Stomach smooth muscle (tissue), 2 donors: ENCODE measurements at regions not wholly inside any gene's neighbourhood (a gene's known extent, or its start where the extent isn't known, plus 50 kb on each side); places are given as distances from the start of the nearest gene placed in this dataset.
"Not testable (repeated sequence)": the region's sequence is repeated elsewhere in the genome, so short reads cannot be mapped to it uniquely, and the experiment has no call there.

Experiments
- H3K27ac ChIP-seq: one replicate; pipeline ENCODE4 v1.7.0; 2013; ENCODE audit warnings: mild to moderate bottlenecking, low read length, inconsistent platforms
- H3K27me3 ChIP-seq, 2 donors: one replicate each; pipeline ENCODE4 v1.7.0; 2013; ENCODE audit warnings: low read length in 2 of 2; ENCODE audit not compliant: insufficient read depth in 2 of 2, control insufficient read depth in 1 of 2
- H3K36me3 ChIP-seq, 2 donors: one replicate each; pipeline ENCODE4 v1.7.0; 2013; ENCODE audit warnings: low read length in 2 of 2; ENCODE audit not compliant: control insufficient read depth in 2 of 2, insufficient read depth in 2 of 2
- H3K4me1 ChIP-seq: one replicate; pipeline ENCODE4 v1.7.0; 2013; ENCODE audit warnings: low read length; ENCODE audit not compliant: control insufficient read depth, insufficient read depth
- H3K4me3 ChIP-seq, 2 donors: one replicate each; pipeline ENCODE4 v1.7.0; 2013; ENCODE audit warnings: low read length in 2 of 2
- H3K9ac ChIP-seq, 2 donors: one replicate each; pipeline ENCODE4 v1.7.0; 2013; ENCODE audit warnings: low read length in 2 of 2, mild to moderate bottlenecking in 1 of 2
- H3K9me3 ChIP-seq, 2 donors: one replicate each; pipeline ENCODE4 v1.7.0; 2013; ENCODE audit warnings: low read length in 2 of 2; ENCODE audit not compliant: control insufficient read depth in 2 of 2
- donor health status: healthy.
- donor health status: Pancreatic carcinoma.

DNA sequence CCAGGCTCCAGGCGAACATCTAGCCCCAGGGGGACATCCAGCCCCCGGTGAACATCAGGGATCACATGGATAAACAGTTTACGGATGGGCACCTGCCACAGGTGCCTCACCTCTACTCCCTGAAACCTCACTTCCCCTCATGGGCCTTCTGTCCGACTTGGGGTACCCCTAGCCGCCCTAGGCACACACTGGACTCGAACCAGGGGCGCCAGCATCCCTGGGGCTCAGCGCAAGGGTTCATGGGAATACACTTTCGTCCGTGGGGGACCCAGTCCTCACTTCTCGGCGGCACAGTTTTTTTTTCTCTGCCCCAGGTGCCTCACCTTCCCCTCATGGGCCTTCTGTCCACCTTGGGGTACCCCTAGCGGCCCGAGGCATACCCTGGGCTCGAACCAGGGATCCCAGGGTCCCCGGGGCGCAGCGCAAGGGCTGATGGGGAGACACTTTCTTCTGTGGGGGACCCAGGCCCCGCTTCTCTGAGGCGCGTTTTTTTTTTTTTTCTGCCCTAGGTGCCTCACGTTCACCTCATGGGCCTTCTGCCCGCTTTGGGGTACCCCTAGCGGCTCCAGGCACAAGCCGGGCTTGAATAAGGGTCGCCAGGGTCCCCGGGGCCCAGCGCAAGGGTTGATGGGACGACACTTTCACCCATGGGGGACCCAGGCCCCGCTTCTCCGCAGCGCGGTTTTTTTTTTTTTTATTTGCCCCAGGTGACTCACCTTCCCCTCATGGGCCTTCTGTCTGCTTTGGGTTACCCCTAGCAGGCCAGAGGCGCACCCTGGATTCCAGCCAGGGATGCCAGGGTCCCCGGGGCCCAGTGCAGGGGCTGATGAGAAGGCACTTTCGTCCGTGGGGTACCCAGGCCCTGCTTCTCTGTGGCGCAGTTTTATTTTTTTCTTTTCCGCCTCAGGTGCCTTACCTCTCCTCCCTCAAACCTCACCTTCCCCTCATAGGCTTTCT, 1483.5 kb upstream of the TPTE start:
- H3K9ac ChIP-seq, H3K4me3 ChIP-seq, H3K9me3 ChIP-seq, H3K27me3 ChIP-seq, H3K4me1 ChIP-seq, H3K36me3 ChIP-seq, H3K27ac ChIP-seq: not testable (repeated sequence)

DNA sequence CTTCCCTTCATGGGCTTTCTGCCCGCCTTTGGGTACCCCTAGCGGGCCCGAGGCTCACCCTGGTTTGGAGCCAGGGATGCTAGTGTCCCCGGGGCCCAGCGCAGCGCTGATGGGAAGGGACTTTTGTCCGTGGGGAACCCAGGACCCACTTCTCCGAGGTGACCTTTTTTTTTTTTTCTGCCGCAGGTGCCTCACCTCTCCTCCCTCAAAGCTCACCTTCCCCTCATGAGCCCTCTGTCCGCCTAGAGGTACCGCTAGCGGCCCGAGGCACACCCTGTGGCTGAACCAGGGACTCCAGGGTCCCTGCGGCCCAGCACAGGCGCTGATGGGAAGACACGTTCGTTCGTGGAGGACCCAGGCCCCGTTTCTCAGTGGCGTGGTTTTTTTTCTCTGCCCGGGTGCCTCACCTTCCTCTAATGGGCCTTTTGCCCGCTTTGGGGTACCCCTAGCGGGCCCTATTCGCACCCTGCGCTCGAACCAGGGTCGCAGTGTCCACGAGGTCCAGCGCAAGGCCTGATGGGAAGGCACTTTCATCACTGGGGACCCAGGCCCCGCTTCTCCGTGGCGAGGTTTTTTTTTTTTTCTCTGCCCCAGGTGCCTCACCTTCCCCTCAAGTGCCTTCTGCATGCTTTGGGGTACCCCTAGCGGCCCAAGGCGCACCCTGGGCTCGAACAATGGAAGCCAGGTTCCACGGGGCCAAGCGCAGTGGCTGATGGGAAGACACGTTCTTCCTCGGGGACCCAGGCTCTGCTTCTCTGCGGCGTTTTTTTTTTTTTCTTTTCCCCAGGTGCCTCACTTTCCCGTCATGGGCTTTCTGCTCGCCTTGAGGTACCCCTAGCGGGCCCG, 1481.6 kb upstream of the TPTE start:
- H3K9me3 ChIP-seq, H3K27ac ChIP-seq, H3K36me3 ChIP-seq, H3K4me3 ChIP-seq, H3K9ac ChIP-seq, H3K4me1 ChIP-seq, H3K27me3 ChIP-seq: not testable (repeated sequence)

DNA sequence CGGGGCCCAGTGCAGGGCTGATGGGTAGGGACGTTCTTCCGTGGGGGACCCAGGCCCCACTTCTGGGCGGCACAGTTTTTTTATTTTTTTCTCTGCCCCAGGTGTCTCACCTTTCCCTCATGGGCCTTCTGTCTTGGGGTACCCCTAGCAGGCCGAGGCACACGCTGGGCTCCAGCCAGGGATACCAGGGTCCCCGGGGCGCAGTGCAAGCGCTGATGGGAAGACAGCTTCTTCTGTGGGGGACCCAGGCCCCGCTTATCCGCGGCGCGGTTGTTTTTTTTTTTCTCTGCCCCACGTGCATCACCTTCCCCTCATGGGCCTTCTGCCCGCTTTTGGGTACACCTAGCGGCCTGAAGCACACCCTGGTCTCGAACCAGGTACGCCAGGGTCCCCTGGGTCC, 1481.0 kb upstream of the TPTE start:
- H3K27ac ChIP-seq, H3K4me1 ChIP-seq, H3K27me3 ChIP-seq, H3K4me3 ChIP-seq, H3K9ac ChIP-seq, H3K9me3 ChIP-seq, H3K36me3 ChIP-seq: not testable (repeated sequence)

DNA sequence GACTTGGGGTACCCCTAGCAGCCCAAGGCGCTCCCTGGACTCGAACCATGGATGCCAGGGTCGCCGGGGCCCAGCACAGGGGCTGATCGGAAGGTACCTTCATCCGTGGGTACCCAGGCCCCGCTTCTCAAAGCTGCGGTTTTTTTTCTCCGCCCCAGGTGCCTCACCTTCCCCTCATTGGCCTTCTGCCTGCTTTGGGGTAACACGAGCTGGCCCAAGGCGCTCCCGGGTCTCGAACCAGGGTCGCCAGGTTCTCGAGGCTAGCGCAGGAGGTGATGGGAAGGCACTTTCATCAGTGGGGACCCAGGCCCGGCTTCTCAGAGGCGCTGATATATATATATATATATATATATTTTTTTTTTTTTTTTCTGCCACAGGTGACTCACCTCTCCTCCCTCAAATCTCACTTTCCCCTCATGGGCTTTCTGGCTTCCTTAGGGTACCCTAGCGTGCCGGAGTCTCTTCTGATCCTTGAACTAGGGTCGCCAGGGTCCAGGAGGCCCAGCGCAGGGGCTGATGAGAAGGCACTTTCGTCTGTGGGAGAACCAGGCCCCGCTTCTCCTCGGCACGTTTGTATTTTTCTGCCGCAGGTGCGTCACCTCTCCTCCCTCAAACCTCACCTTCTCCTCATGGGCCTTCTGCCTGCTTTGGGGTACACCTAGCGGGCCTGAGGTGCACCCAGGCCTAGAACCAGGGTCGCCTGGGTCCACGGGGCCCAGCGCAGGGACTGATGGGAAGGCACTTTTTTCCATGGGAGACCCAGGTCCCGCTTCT, 1480.0 kb upstream of the TPTE start:
- H3K9me3 ChIP-seq, H3K36me3 ChIP-seq, H3K27ac ChIP-seq: not testable (repeated sequence)

DNA sequence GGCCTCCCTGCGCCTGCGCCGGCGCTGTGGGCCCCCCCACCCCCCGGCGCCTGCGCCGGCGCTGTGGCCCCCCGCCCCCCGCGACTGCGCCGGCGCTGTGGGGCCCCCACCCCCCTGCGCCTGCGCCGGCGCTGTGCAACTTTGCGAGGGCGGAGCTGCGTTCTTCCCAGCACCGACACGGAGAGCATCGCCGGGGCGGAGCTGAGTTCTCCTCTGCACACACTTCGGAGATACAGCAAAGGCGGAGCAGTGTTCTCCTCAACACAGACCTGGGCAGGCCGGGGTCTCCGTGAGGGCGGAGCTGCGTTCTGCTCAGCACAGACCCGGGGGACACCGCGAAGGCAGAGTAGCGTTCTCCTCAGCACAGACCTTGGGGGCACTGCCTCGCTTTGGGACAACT, 1478.3 kb upstream of the TPTE start:
- H3K36me3 ChIP-seq, H3K4me3 ChIP-seq, H3K27me3 ChIP-seq: not testable (repeated sequence)

More for the DNA sequence above, 1480.0 kb upstream of the TPTE start:
- H3K27me3 ChIP-seq, H3K4me3 ChIP-seq, H3K9ac ChIP-seq, H3K4me1 ChIP-seq: not testable (repeated sequence)

DNA sequence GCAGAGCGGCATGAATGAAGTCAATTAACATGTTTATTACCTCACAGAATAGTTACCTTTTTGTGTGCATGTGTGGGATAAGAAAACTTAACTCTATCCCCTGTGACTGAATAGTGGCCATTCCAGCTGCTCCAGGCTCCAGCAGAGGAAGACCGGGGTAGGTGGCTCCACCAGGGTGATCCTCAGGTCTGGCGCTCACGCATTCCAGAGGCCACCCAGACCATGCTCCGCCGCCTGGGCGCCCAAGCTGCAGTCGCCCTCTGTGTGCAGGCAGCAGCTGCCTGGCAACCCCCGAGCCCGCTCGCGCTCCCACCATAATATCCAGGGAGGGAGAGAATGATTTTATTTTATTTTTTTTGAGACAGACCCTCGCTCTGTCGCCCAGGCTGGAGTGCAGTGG, 1474.5 kb upstream of the TPTE start:
- not testable (repeated sequence) for H3K9ac ChIP-seq, H3K27me3 ChIP-seq, H3K4me1 ChIP-seq, H3K36me3 ChIP-seq, H3K9me3 ChIP-seq, H3K4me3 ChIP-seq, H3K27ac ChIP-seq

More for the DNA sequence above, 1478.3 kb upstream of the TPTE start:
- H3K4me1 ChIP-seq, H3K9me3 ChIP-seq, H3K27ac ChIP-seq, H3K9ac ChIP-seq: not testable (repeated sequence)

DNA sequence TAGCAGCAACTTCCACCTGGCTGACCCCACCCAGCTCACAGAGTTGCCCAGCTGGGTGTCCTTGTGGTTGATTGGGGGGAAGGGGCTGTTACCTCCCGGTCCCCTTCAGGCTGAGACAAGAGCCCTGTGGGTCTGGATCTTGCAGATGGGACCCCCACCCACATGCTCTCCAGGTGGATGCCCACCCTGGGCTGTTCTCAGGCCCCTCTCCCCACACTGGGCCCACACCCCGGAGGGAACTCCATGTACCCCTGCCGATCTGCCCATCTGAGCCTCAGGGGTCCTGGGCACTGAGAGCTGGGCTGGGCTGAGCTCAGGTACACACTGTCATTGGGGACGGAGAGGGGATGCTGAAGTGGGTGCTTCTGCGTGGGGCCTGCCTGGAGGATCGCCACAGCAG, 1453.9 kb upstream of the TPTE start:
- not testable (repeated sequence) for H3K4me1 ChIP-seq, H3K36me3 ChIP-seq, H3K27ac ChIP-seq, H3K9ac ChIP-seq, H3K9me3 ChIP-seq, H3K27me3 ChIP-seq, H3K4me3 ChIP-seq

DNA sequence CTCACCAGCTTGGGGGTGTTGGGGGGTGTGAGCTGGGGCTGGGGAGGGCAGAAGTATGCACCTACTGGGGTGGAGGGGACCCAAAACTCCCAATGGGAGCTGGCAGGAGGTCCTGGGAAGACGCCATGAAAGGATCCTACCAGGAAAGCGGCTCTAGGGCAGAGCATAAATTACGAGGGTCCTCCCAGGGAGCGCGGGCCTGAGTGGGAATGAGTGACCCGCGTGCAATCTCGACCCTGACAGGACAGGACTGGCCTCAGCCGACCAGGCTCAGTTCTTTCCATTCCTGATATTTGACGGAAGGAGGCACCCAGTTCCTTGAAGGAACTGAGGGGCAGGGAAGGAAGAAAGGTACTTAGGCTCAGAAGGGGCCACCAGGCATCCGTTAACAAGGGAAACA, 1452.8 kb upstream of the TPTE start:
- not testable (repeated sequence) for H3K27me3 ChIP-seq, H3K36me3 ChIP-seq, H3K9ac ChIP-seq, H3K4me1 ChIP-seq, H3K4me3 ChIP-seq, H3K27ac ChIP-seq, H3K9me3 ChIP-seq

DNA sequence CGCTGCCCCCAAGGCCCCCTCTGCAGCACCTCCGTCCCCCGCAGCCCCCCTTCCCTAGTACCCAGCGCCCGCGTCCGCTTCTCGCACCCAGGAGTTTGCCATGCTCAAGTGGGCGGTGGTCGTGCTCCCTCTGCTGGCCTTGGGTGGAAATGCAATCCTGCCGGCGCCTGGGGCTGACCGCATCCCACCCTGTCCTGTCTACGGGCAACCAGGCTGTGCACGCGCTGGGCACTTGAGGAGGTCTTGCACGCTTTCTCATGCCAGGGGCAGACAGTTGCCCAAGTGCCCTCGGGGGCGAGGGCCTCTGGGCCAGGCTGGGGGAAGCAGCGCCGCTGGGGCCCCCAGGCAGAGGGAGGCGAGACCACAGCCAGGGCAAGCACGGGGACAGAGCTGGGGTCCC, 1450.7 kb upstream of the TPTE start:
- H3K27me3 ChIP-seq, H3K4me3 ChIP-seq, H3K27ac ChIP-seq: not testable (repeated sequence)

DNA sequence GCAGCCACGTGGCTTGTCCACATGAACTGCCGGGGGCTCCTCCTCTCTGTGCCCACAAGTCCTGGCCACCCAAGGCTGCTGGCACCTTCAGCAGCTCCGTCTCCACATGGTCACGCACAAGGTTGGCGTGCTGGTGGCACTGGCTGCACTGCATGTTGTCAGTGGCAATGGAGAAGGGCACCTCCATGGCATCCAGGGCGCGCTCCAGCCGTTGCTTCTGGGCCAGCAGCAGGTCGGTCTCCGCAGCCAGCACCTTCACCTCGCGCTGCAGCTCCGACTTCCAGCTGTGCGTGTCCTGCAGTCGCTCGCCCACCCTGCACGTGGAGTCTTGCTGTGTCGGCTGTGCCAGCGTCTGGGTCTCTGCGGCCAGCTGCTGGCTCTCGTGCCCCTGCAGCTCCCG, 1448.4 kb upstream of the TPTE start:
- H3K36me3 ChIP-seq, H3K9ac ChIP-seq, H3K27ac ChIP-seq, H3K4me3 ChIP-seq, H3K4me1 ChIP-seq, H3K9me3 ChIP-seq, H3K27me3 ChIP-seq: not testable (repeated sequence)

More for the DNA sequence above, 1450.7 kb upstream of the TPTE start:
- H3K9ac ChIP-seq, H3K4me1 ChIP-seq, H3K9me3 ChIP-seq, H3K36me3 ChIP-seq: not testable (repeated sequence)
